DMS79 (cell line): ENCODE measurements at regions not wholly inside any gene's neighbourhood (a gene's known extent, or its start where the extent isn't known, plus 50 kb on each side); places are given as distances from the start of the nearest gene placed in this dataset.

ENCODE experiments used
- DNase-seq: peaks from one replicate; lab custom pipeline; 2025; lab: John Stamatoyannopoulos, UW

- no peak for DNase-seq
Observed at GRCh38 chr13:102993348-102993747, 72.9 kb downstream of the SLC10A2 start.

- DNase-seq = no peak
Observed at GRCh38 chr13:102984210-102984609, 82.0 kb downstream of the SLC10A2 start.

GRCh38 chr13:102983496-102983895 is 82.7 kb downstream of the SLC10A2 start:
- no peak for DNase-seq

GRCh38 chr13:102980331-102980982 is 85.8 kb downstream of the SLC10A2 start:
- DNase-seq = no peak

GRCh38 chr13:102978168-102978567 is 88.0 kb downstream of the SLC10A2 start:
- no peak for DNase-seq

- DNase-seq = no peak
Observed at GRCh38 chr13:102977471-102977870, 88.7 kb downstream of the SLC10A2 start.

GRCh38 chr13:102974317-102975087 is 91.7 kb downstream of the SLC10A2 start:
- no peak for DNase-seq

- no peak for DNase-seq
Observed at GRCh38 chr13:102972191-102972590, 94.0 kb downstream of the SLC10A2 start.

GRCh38 chr13:102970542-102970941 is 95.7 kb downstream of the SLC10A2 start:
- peak; percentile 83 for DNase-seq

GRCh38 chr13:102968572-102969228 is 97.5 kb downstream of the SLC10A2 start:
- DNase-seq = no peak

GRCh38 chr13:102965802-102966201 is 100.4 kb downstream of the SLC10A2 start:
- DNase-seq = no peak

- no peak for DNase-seq
Observed at GRCh38 chr13:102962430-102962829, 103.8 kb downstream of the SLC10A2 start.

- DNase-seq = no peak
Observed at GRCh38 chr13:102960959-102961358, 105.3 kb downstream of the SLC10A2 start.

GRCh38 chr13:102956449-102956848 is 109.8 kb downstream of the SLC10A2 start:
- DNase-seq = no peak

- DNase-seq = no peak
Observed at GRCh38 chr13:102954350-102954749, 108.5 kb downstream of the ERCC5 start.

- no peak for DNase-seq
Observed at GRCh38 chr13:102951808-102952207, 106.0 kb downstream of the ERCC5 start.

- DNase-seq = no peak
Observed at GRCh38 chr13:102947745-102948405, 102.0 kb downstream of the ERCC5 start.

GRCh38 chr13:102945886-102946285 is 100.1 kb downstream of the ERCC5 start:
- DNase-seq = no peak

- peak; percentile 35 for DNase-seq
Observed at GRCh38 chr13:102945324-102945815, 99.5 kb downstream of the ERCC5 start.

GRCh38 chr13:102944821-102945220 is 99.0 kb downstream of the ERCC5 start:
- no peak for DNase-seq

- DNase-seq = no peak
Observed at GRCh38 chr13:102940770-102941169, 94.9 kb downstream of the ERCC5 start.

GRCh38 chr13:102940143-102940542 is 94.3 kb downstream of the ERCC5 start:
- no peak for DNase-seq
